ENCODE measurements at regions not wholly inside any gene's neighbourhood (a gene's known extent, or its start where the extent isn't known, plus 50 kb on each side); places are given as distances from the start of the nearest gene placed in this dataset.

DNA sequence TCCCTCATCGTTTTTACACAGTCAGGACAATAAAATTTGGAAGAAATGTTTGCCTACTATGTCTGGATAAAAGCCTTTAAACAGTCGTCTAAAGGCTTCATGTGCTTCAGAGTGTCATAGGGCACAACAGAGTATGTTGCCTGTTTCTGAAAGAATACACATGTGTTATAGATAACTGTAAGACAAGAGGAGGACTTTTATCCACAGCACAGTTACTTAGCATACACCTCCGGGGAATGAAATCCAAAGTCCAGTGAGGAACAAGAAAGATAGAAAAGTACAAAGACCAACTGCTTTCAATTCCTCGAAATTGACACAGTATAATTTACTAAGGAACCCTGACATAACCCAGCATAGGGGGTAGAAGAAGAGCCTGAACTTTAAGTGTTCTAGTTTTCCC lies 835.6 kb downstream of the PCDH17 start:
- H3K79me2 ChIP-seq (replicated peaks; ENCODE audit: insufficient read depth, low read length), result no peaks in the 10 kb centered on the region
- no peak overlapping the region for H2AFZ ChIP-seq (ENCODE audit: low read depth, low read length)
- H3K9me3 ChIP-seq (ENCODE audit: low read length), result no peaks in the 10 kb centered on the region
- TF ChIP-seq EP300 (conservative IDR thresholded peaks at IDR 0.05; ENCODE audit: poor library complexity, severe bottlenecking) (no peak), POLR2AphosphoS5 (IDR thresholded peaks at IDR 0.05) (no peak), RAD21 (conservative IDR thresholded peaks at IDR 0.05) (no peak)
- TF ChIP-seq, protein P1, sequence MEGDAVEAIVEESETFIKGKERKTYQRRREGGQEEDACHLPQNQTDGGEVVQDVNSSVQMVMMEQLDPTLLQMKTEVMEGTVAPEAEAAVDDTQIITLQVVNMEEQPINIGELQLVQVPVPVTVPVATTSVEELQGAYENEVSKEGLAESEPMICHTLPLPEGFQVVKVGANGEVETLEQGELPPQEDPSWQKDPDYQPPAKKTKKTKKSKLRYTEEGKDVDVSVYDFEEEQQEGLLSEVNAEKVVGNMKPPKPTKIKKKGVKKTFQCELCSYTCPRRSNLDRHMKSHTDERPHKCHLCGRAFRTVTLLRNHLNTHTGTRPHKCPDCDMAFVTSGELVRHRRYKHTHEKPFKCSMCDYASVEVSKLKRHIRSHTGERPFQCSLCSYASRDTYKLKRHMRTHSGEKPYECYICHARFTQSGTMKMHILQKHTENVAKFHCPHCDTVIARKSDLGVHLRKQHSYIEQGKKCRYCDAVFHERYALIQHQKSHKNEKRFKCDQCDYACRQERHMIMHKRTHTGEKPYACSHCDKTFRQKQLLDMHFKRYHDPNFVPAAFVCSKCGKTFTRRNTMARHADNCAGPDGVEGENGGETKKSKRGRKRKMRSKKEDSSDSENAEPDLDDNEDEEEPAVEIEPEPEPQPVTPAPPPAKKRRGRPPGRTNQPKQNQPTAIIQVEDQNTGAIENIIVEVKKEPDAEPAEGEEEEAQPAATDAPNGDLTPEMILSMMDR (IDR thresholded peaks at IDR 0.05; ENCODE audit: poor library complexity, severe bottlenecking), result no peak
- H3K36me3 ChIP-seq (ENCODE audit: insufficient read depth, low read length), result no peaks in the 10 kb centered on the region
- H3K27me3 ChIP-seq (ENCODE audit: insufficient read depth, low read depth, low read length), result no peaks in the 10 kb centered on the region
- no peaks in the 10 kb centered on the region for H4K20me1 ChIP-seq (ENCODE audit: insufficient read depth)
- H3K27ac ChIP-seq (ENCODE audit: low read length), result no peak overlapping the region
- H3K4me2 ChIP-seq (ENCODE audit: low read length), result no peak overlapping the region
- H3K9ac ChIP-seq (ENCODE audit: low read length), result no peak overlapping the region
- H3K9me2 ChIP-seq (ENCODE audit: insufficient read depth, low read length), result no peaks in the 10 kb centered on the region
- no peaks in the 10 kb centered on the region for H3F3A ChIP-seq (ENCODE audit: insufficient read depth, low read length, poor library complexity, severe bottlenecking)
- H3K4me3 ChIP-seq (ENCODE audit: low read length), result no peak overlapping the region

DNA sequence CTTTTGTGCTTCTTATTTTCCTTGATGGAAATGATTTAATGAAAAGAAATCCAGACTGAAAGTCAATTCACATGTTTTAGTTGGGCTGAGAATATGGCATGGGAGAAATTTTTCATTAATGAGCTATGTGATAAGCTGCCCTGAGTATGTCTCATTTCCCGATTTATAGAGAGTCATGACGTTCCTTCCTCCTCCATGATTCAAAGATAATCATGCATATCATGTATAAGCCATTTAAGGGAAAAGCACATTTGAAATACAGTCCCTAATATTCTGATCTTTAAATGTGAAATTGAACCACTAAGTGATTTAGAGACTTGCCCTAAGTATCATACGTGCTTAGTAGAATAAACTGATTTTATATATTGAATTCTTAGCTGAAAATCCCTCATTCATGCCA lies 840.9 kb downstream of the PCDH17 start:
- Histone ChIP-seq H3K79me2 (replicated peaks; ENCODE audit: insufficient read depth, low read length) (no peaks in the 10 kb centered on the region), H3K9me3 (ENCODE audit: low read length) (no peaks in the 10 kb centered on the region), H3F3A (ENCODE audit: insufficient read depth, low read length, poor library complexity, severe bottlenecking) (no peaks in the 10 kb centered on the region), H3K36me3 (ENCODE audit: insufficient read depth, low read length) (no peaks in the 10 kb centered on the region), H3K4me2 (ENCODE audit: low read length) (no peak overlapping the region), H3K9me2 (ENCODE audit: insufficient read depth, low read length) (no peaks in the 10 kb centered on the region), H4K20me1 (ENCODE audit: insufficient read depth) (no peaks in the 10 kb centered on the region), H3K4me3 (ENCODE audit: low read length) (no peak overlapping the region), H3K27ac (ENCODE audit: low read length) (no peak overlapping the region), H3K27me3 (ENCODE audit: insufficient read depth, low read depth, low read length) (no peaks in the 10 kb centered on the region), H3K9ac (ENCODE audit: low read length) (no peak overlapping the region), H2AFZ (ENCODE audit: low read depth, low read length) (no peak overlapping the region)
- no peak for TF ChIP-seq POLR2AphosphoS5 (IDR thresholded peaks at IDR 0.05)
- TF ChIP-seq EP300 (conservative IDR thresholded peaks at IDR 0.05; ENCODE audit: poor library complexity, severe bottlenecking), result no peak
- TF ChIP-seq SMC3 (conservative IDR thresholded peaks at IDR 0.05; ENCODE audit: poor library complexity), result no peak
- TF ChIP-seq EZH2 (IDR thresholded peaks at IDR 0.05; ENCODE audit: borderline replicate concordance, insufficient read depth, low read length, poor library complexity, severe bottlenecking), result no peak
- TF ChIP-seq TAF1 (IDR thresholded peaks at IDR 0.05; ENCODE audit: low read depth), result no peak
- no peak for TF ChIP-seq RAD21 (conservative IDR thresholded peaks at IDR 0.05)
- TF ChIP-seq, protein P2, sequence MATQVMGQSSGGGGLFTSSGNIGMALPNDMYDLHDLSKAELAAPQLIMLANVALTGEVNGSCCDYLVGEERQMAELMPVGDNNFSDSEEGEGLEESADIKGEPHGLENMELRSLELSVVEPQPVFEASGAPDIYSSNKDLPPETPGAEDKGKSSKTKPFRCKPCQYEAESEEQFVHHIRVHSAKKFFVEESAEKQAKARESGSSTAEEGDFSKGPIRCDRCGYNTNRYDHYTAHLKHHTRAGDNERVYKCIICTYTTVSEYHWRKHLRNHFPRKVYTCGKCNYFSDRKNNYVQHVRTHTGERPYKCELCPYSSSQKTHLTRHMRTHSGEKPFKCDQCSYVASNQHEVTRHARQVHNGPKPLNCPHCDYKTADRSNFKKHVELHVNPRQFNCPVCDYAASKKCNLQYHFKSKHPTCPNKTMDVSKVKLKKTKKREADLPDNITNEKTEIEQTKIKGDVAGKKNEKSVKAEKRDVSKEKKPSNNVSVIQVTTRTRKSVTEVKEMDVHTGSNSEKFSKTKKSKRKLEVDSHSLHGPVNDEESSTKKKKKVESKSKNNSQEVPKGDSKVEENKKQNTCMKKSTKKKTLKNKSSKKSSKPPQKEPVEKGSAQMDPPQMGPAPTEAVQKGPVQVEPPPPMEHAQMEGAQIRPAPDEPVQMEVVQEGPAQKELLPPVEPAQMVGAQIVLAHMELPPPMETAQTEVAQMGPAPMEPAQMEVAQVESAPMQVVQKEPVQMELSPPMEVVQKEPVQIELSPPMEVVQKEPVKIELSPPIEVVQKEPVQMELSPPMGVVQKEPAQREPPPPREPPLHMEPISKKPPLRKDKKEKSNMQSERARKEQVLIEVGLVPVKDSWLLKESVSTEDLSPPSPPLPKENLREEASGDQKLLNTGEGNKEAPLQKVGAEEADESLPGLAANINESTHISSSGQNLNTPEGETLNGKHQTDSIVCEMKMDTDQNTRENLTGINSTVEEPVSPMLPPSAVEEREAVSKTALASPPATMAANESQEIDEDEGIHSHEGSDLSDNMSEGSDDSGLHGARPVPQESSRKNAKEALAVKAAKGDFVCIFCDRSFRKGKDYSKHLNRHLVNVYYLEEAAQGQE (IDR thresholded peaks at IDR 0.05; ENCODE audit: borderline replicate concordance), result no peak
- no peak for TF ChIP-seq MXI1 (conservative IDR thresholded peaks at IDR 0.05; ENCODE audit: poor library complexity, severe bottlenecking)
- TF ChIP-seq, protein P1 (IDR thresholded peaks at IDR 0.05; ENCODE audit: poor library complexity, severe bottlenecking), result no peak
